SK-N-SH (cell line): ENCODE measurements at regions not wholly inside any gene's neighbourhood (a gene's known extent, or its start where the extent isn't known, plus 50 kb on each side); places are given as distances from the start of the nearest gene placed in this dataset.

Experiments used
- CTCF ChIP-seq: fragments of 200-600 bp; sonication (generic); IDR thresholded peaks from 2 replicates; pipeline ENCODE4 v1.6.1; 2017; ENCODE audit warnings: antibody characterized with exemption, mild to moderate bottlenecking, moderate library complexity
- EP300 ChIP-seq, 2 experiments: IDR thresholded peaks; 2 replicates each; pipeline versions ENCODE4 v1.4.0 to v1.6.1; 2012; ENCODE audit warnings: borderline replicate concordance in 1 of 2, low read depth in 1 of 2, low read length in 1 of 2

- TF ChIP-seq EP300 (IDR thresholded peaks at IDR 0.05; ENCODE audit: borderline replicate concordance in 1 of 2, low read depth in 1 of 2, low read length in 1 of 2), result no peak
- no peak for TF ChIP-seq CTCF
Observed at GRCh38 chr6:148154668-148155067, 188.0 kb upstream of the SASH1 start.
